Nephron progenitor cell (in vitro differentiated cells): ENCODE measurements at regions not wholly inside any gene's neighbourhood (a gene's known extent, or its start where the extent isn't known, plus 50 kb on each side); places are given as distances from the start of the nearest gene placed in this dataset.

Source experiments
- DNase-seq: peaks from one replicate; pipeline ENCODE4 v3.0.0; 2021
- H3K27ac Mint-ChIP-seq: 2 replicates; pipeline ENCODE4 v1.8.0; 2021; ENCODE audit warnings: mild to moderate bottlenecking, moderate library complexity, mixed read lengths
- H3K27me3 Mint-ChIP-seq: 2 replicates; pipeline ENCODE4 v1.8.0; 2021; ENCODE audit warnings: mild to moderate bottlenecking, low read depth, mixed read lengths; ENCODE audit not compliant: poor library complexity
- H3K36me3 Mint-ChIP-seq: 2 replicates; pipeline ENCODE4 v1.8.0; 2021; ENCODE audit warnings: low read depth, mixed read lengths
- H3K4me1 Mint-ChIP-seq: 2 replicates; pipeline ENCODE4 v1.8.0; 2021; ENCODE audit warnings: mixed read lengths
- H3K4me3 Mint-ChIP-seq: 2 replicates; pipeline ENCODE4 v1.8.0; 2021; ENCODE audit warnings: mild to moderate bottlenecking, moderate library complexity, mixed read lengths
- H3K9me3 Mint-ChIP-seq: 2 replicates; pipeline ENCODE4 v1.8.0; 2021; ENCODE audit warnings: mild to moderate bottlenecking, moderate library complexity, mixed read lengths
- TF ChIP-seq, protein P1 (sequence below): fragments of 200-600 bp; sonication (generic); IDR thresholded peaks from 2 replicates; pipeline ENCODE4 v1.5.0; 2021; ENCODE audit warnings: antibody characterized with exemption

- H3K4me1 Mint-ChIP-seq = no peaks in the 10 kb centered on the region
- TF ChIP-seq, protein P1, sequence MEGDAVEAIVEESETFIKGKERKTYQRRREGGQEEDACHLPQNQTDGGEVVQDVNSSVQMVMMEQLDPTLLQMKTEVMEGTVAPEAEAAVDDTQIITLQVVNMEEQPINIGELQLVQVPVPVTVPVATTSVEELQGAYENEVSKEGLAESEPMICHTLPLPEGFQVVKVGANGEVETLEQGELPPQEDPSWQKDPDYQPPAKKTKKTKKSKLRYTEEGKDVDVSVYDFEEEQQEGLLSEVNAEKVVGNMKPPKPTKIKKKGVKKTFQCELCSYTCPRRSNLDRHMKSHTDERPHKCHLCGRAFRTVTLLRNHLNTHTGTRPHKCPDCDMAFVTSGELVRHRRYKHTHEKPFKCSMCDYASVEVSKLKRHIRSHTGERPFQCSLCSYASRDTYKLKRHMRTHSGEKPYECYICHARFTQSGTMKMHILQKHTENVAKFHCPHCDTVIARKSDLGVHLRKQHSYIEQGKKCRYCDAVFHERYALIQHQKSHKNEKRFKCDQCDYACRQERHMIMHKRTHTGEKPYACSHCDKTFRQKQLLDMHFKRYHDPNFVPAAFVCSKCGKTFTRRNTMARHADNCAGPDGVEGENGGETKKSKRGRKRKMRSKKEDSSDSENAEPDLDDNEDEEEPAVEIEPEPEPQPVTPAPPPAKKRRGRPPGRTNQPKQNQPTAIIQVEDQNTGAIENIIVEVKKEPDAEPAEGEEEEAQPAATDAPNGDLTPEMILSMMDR = no peak
- no peaks in the 10 kb centered on the region for H3K9me3 Mint-ChIP-seq
- H3K4me3 Mint-ChIP-seq = no peak overlapping the region
- H3K27ac Mint-ChIP-seq = no peak overlapping the region
- H3K27me3 Mint-ChIP-seq = peaks cover 6% of the 10 kb centered on the region
- no peak for DNase-seq
- H3K36me3 Mint-ChIP-seq = no peaks in the 10 kb centered on the region
Observed at GRCh38 chr6:128638817-128639216, 118.4 kb upstream of the PTPRK start.

DNA sequence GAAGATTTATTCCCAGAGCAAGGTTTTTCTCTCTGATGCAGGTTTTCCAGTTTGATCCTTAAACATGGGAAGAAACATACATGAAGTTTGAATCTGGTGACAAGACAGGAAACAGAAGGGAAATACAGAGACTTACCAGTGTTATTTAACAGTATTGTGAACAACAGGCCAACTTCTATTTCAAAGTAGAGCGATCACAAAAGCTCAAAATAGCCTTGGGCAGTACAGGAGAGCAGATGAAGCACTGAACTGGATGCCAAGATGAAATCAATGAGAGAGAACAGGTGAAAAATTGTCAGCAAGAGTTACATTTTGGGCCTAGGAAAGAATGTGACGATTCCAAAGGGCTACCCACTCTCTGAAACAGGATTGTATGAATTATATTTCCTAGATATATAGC is 114.8 kb upstream of the PTPRK start:
- no peak overlapping the region for H3K27ac Mint-ChIP-seq
- DNase-seq = no peak
- no peaks in the 10 kb centered on the region for H3K9me3 Mint-ChIP-seq
- no peak overlapping the region for H3K4me3 Mint-ChIP-seq
- TF ChIP-seq, protein P1 = no peak
- H3K27me3 Mint-ChIP-seq = peaks cover 6% of the 10 kb centered on the region
- H3K4me1 Mint-ChIP-seq = no peaks in the 10 kb centered on the region
- H3K36me3 Mint-ChIP-seq = no peaks in the 10 kb centered on the region

DNA sequence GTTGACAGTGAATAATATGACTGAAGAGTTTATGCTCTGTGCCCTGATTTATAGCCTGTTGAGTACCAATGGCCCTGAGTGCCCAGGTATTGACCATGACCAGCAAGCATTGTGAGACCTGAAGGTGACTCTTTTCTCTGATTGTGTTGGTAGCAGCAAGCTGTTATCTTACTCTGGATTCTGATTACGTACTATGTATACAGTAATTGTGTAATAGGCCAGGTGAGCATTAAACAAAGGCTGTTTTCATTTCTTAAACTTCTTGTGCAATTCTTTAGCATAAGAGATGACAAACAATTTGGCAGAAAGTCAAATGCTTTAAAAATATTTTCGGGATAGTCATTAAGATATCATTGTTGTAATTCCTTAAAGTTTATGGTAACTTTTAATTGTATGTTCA is 111.7 kb upstream of the PTPRK start:
- no peak overlapping the region for H3K27ac Mint-ChIP-seq
- no peaks in the 10 kb centered on the region for H3K4me1 Mint-ChIP-seq
- H3K27me3 Mint-ChIP-seq = peaks cover 3% of the 10 kb centered on the region
- DNase-seq = no peak
- no peak overlapping the region for H3K4me3 Mint-ChIP-seq
- no peaks in the 10 kb centered on the region for H3K9me3 Mint-ChIP-seq
- no peaks in the 10 kb centered on the region for H3K36me3 Mint-ChIP-seq
- TF ChIP-seq, protein P1 = no peak

DNA sequence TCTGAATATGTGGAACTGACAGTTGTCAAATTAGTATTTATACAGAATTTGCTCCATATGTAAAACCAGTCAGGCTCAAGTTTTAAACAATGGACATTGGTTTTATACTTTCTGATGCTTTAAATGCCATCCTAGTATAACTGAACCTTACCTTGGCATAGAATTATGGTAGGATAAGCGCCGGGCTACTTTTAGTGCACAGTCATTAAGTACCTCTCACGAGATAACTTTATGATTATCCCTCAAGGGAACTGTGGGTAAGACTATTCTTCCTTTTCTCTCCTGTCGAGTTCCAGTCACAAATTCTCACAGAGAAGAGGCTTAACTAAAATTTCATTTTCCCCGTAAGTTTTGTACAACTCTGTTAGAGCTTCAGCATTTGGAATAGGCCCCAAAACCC is 110.6 kb upstream of the PTPRK start:
- Mint-ChIP-seq H3K36me3 (no peaks in the 10 kb centered on the region), H3K4me1 (no peaks in the 10 kb centered on the region)
- TF ChIP-seq, protein P1 = no peak

DNA sequence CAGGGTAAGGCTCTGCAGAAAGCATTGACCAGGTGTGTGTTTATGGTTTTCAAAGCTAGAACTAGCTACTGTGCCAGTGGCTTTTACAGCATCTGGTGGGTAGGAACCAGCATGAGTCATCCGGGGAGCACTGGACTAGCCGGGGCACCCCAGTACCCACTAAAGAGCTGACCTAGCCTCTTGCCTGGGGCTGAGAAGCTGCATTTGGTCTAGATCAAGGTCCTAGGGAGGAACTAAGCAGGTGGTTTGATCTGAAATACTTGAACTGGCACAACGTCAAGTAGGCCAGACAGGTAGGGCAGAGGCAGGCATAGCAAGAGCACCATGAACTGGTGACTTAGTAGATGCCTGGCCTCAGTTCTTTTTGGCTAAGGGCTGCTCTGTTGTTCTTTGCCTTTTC is 109.8 kb upstream of the PTPRK start:
- TF ChIP-seq, protein P1 = no peak
- DNase-seq = no peak
- H3K9me3 Mint-ChIP-seq = no peaks in the 10 kb centered on the region
- no peak overlapping the region for H3K4me3 Mint-ChIP-seq
- H3K36me3 Mint-ChIP-seq = no peaks in the 10 kb centered on the region
- no peaks in the 10 kb centered on the region for H3K4me1 Mint-ChIP-seq
- no peak overlapping the region for H3K27ac Mint-ChIP-seq
- H3K27me3 Mint-ChIP-seq = peaks cover 3% of the 10 kb centered on the region

More for the DNA sequence above, 110.6 kb upstream of the PTPRK start:
- Mint-ChIP-seq H3K27me3 (peaks cover 3% of the 10 kb centered on the region), H3K9me3 (no peaks in the 10 kb centered on the region), H3K4me3 (no peak overlapping the region), H3K27ac (peak overlapping the region; percentile 31)
- DNase-seq = no peak

DNA sequence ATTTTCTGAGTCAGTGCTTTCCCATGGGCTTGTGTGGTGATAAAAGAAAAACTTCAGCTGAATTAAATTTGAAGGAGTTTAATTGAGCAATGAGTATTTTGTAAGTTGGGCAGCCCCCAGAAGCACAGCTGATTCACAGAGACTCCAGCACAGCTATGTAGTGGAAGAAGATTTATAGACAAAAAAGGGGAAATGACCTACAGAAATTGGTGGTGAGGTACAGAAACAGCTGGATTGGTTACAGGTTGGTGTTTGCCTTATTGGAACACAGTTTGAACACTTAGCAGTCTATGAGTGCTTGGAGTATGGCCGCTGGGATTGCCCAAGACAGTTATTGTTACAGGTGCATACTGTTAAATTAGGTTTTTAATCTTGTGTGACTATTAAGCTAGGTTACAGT is 96.9 kb upstream of the PTPRK start:
- no peak for DNase-seq
- no peaks in the 10 kb centered on the region for H3K36me3 Mint-ChIP-seq
- no peak overlapping the region for H3K4me3 Mint-ChIP-seq
- peaks cover 24% of the 10 kb centered on the region for H3K9me3 Mint-ChIP-seq
- no peaks in the 10 kb centered on the region for H3K27me3 Mint-ChIP-seq
- no peak overlapping the region for H3K27ac Mint-ChIP-seq
- TF ChIP-seq, protein P1 = no peak
- peaks cover 12% of the 10 kb centered on the region for H3K4me1 Mint-ChIP-seq
